Endothelial cell of umbilical vein (primary cell): ENCODE measurements at regions not wholly inside any gene's neighbourhood (a gene's known extent, or its start where the extent isn't known, plus 50 kb on each side); places are given as distances from the start of the nearest gene placed in this dataset.

Experiments used
- BruUV-seq: library from RNA; stranded (reverse); fragments of 400-500 nt; replicated peaks from 2 replicates; lab custom pipeline; 2021; lab: Mats Ljungman, UMichigan
- CTCF ChIA-PET: fragments of 300-600, 350-600 bp; sonication (Branson Sonifier 250); formaldehyde crosslinking; loops from one replicate; lab custom pipeline; 2021; ENCODE audit warnings: antibody characterized with exemption, inconsistent platforms; lab: Charles Lee
- POLR2A ChIA-PET: fragments of 300-600, 350-600 bp; sonication (Branson Sonifier 250); formaldehyde crosslinking; loops from one replicate; lab custom pipeline; 2021; ENCODE audit warnings: antibody characterized with exemption, inconsistent platforms; lab: Charles Lee
- DNase-seq: peaks from one replicate; pipeline ENCODE4 v3.0.0-alpha.2; 2011; ENCODE audit warnings: low read depth, low spot score
- FAIRE-seq: peaks from 2 replicates; lab custom pipeline; 2011; peaks lifted over from hg19 to GRCh38; lab: Jason Lieb, UNC
- H2AFZ ChIP-seq: 2 replicates; pipeline ENCODE4 v1.6.0; 2012; ENCODE audit warnings: low read depth, low read length, control low read depth, inconsistent platforms
- H3K27ac ChIP-seq: 2 replicates; pipeline ENCODE4 v1.5.1; 2011; ENCODE audit warnings: low read depth, mild to moderate bottlenecking, control low read depth, low read length, moderate library complexity; ENCODE audit not compliant: insufficient read depth
- H3K27me3 ChIP-seq, 2 experiments: 2 replicates each; pipeline versions ENCODE4 v1.6.0 to v1.6.1; 2011; ENCODE audit warnings: low read length in 2 of 2, mixed read lengths in 1 of 2; ENCODE audit not compliant: control insufficient read depth in 2 of 2, insufficient read depth in 2 of 2
- H3K36me3 ChIP-seq, 2 experiments: 2 replicates in 1 of 2; 3 replicates in 1 of 2; pipeline ENCODE4 v1.5.1; 2011; ENCODE audit warnings: low read length in 2 of 2, mild to moderate bottlenecking in 1 of 2, moderate library complexity in 1 of 2; ENCODE audit not compliant: control insufficient read depth in 2 of 2, insufficient read depth in 2 of 2; ENCODE audit errors: extremely low read depth in 1 of 2
- H3K4me1 ChIP-seq: 3 replicates; pipeline ENCODE4 v1.5.1; 2011; ENCODE audit warnings: mild to moderate bottlenecking, low read length; ENCODE audit not compliant: control insufficient read depth, insufficient read depth; ENCODE audit errors: extremely low read depth
- H3K4me2 ChIP-seq: 2 replicates; pipeline ENCODE4 v1.6.1; 2011; ENCODE audit warnings: low read length, control low read depth, mixed read lengths; ENCODE audit not compliant: insufficient read depth
- H3K4me3 ChIP-seq, 3 experiments: fragments of 200-600 bp in 1 of 3; sonication (generic), shearing (Covaris generic) in 1 of 3; replicated peaks in 1 of 3; 2 replicates each; pipeline ENCODE4 v1.5.1; 2011 to 2016; ENCODE audit warnings: control low read depth in 3 of 3, low read length in 3 of 3, mild to moderate bottlenecking in 2 of 3, inconsistent platforms in 1 of 3, low read depth in 1 of 3, moderate library complexity in 1 of 3; ENCODE audit not compliant: insufficient read depth in 1 of 3
- H3K79me2 ChIP-seq: 2 replicates; pipeline ENCODE4 v1.6.0; 2012; ENCODE audit warnings: low read length, inconsistent platforms; ENCODE audit not compliant: control insufficient read depth, insufficient read depth
- H3K9ac ChIP-seq: replicated peaks from 2 replicates; pipeline ENCODE3; 2011; ENCODE audit warnings: low read length, control low read depth; ENCODE audit not compliant: insufficient read depth; ENCODE audit errors: extremely low read depth
- H3K9me1 ChIP-seq: replicated peaks from 3 replicates; pipeline ENCODE4 v1.6.0; 2011; ENCODE audit warnings: mild to moderate bottlenecking, low read length; ENCODE audit not compliant: control insufficient read depth, insufficient read depth; ENCODE audit errors: extremely low read depth
- H3K9me3 ChIP-seq: replicated peaks from 2 replicates; pipeline ENCODE4 v1.5.1; 2012; ENCODE audit warnings: low read length, inconsistent platforms; ENCODE audit not compliant: control insufficient read depth, insufficient read depth
- H4K20me1 ChIP-seq: replicated peaks from 2 replicates; pipeline ENCODE3; 2011; ENCODE audit warnings: mild to moderate bottlenecking, low read length; ENCODE audit not compliant: control insufficient read depth, insufficient read depth; ENCODE audit errors: extremely low read depth
- CTCF ChIP-seq, 2 donors: IDR thresholded peaks; 1 replicate in 1 of 2; 2 replicates in 1 of 2; pipeline ENCODE4 v1.5.1; 2011; ENCODE audit warnings: low read length in 2 of 2, mild to moderate bottlenecking in 2 of 2, moderate library complexity in 2 of 2, control low read depth in 1 of 2, inconsistent platforms in 1 of 2, low read depth in 1 of 2; ENCODE audit not compliant: insufficient read depth in 1 of 2; ENCODE audit errors: extremely low read depth in 1 of 2
- EZH2 ChIP-seq: IDR thresholded peaks from 2 replicates; pipeline ENCODE4 v1.6.1; 2012; ENCODE audit warnings: borderline replicate concordance, low read depth, mild to moderate bottlenecking, moderate library complexity, low read length, inconsistent platforms; ENCODE audit not compliant: severe bottlenecking
- FOS ChIP-seq: IDR thresholded peaks from 2 replicates; pipeline ENCODE4 v1.6.1; 2011; ENCODE audit warnings: mild to moderate bottlenecking, low read length, moderate library complexity, borderline replicate concordance; ENCODE audit not compliant: insufficient read depth
- GATA2 ChIP-seq: IDR thresholded peaks from 2 replicates; pipeline ENCODE4 v1.7.0; 2011; ENCODE audit warnings: low read depth, mild to moderate bottlenecking, moderate library complexity, mixed read lengths, low read length; ENCODE audit not compliant: insufficient read length, insufficient read depth
- JUN ChIP-seq: IDR thresholded peaks from 2 replicates; pipeline ENCODE4 v1.6.1; 2011; ENCODE audit warnings: borderline replicate concordance, low read depth; ENCODE audit not compliant: insufficient read length, insufficient read depth
- MAX ChIP-seq: IDR thresholded peaks from 2 replicates; pipeline ENCODE4 v1.6.1; 2011; ENCODE audit not compliant: insufficient read depth, insufficient read length
- MYC ChIP-seq: IDR thresholded peaks from one replicate; pipeline ENCODE4 v1.6.1; 2011; ENCODE audit warnings: mild to moderate bottlenecking, low read depth, low read length
- POLR2A ChIP-seq: IDR thresholded peaks from 2 replicates; pipeline ENCODE4 v1.6.1; 2012; ENCODE audit warnings: low read depth, mild to moderate bottlenecking, control low read depth, low read length
- POLR2AphosphoS5 ChIP-seq: IDR thresholded peaks from 2 replicates; pipeline ENCODE4 v1.6.1; 2012; ENCODE audit warnings: low read depth, mild to moderate bottlenecking, control low read depth, low read length, moderate library complexity; ENCODE audit not compliant: insufficient read depth
- dilution Hi-C: fragments of 300-500 bp; cut with MboI; formaldehyde crosslinking; loops from one replicate; pipeline ENCODE4 v1.15.0; 2019; ENCODE audit warnings: low sequenced_read_pairs; ENCODE audit not compliant: extremely low pct_ligation_motif_present
- intact Hi-C: fragments of 100-400 bp; cut with micrococcal nuclease; formaldehyde crosslinking; loops from one replicate; pipeline ENCODE4 v1.10.0; 2022

GRCh38 chr2:160741271-160741670, 247.7 kb upstream of the RBMS1 start:
- dilution Hi-C loops, result no loop called here
- Histone ChIP-seq H3K4me2 (no peak overlapping the region), H3K27ac (no peak overlapping the region), H2AFZ (no peak overlapping the region), H3K79me2 (no peaks in the 10 kb centered on the region), H3K36me3 (no peaks in the 10 kb centered on the region), H3K4me1 (peaks cover 22% of the 10 kb centered on the region), H3K9me1 (no peaks in the 10 kb centered on the region), H3K9ac (no peak overlapping the region), H3K4me3 (no peak overlapping the region), H3K9me3 (no peaks in the 10 kb centered on the region), H3K27me3 (no peaks in the 10 kb centered on the region), H4K20me1 (no peaks in the 10 kb centered on the region)
- ChIA-PET CTCF (interaction anchor here (0.9 kb wide), 1 partner anchor 92 kb away, joined by 3 read pairs; no protein-coding TSS in a partner anchor), POLR2A (no interaction called here)
- FAIRE-seq (no peak), DNase-seq (no peak)
- no TSS peak for BruUV-seq
- TF ChIP-seq POLR2A, result no peak
- no peak for TF ChIP-seq FOS
- no peak for TF ChIP-seq EZH2
- TF ChIP-seq CTCF (IDR thresholded peaks at IDR 0.05; ENCODE audit: extremely low read depth in 1 of 2, insufficient read depth in 1 of 2, low read depth in 1 of 2, low read length in 2 of 2), result no peak
- no peak for TF ChIP-seq JUN
- TF ChIP-seq GATA2, result no peak
- no peak for TF ChIP-seq MYC
- TF ChIP-seq MAX, result no peak
- TF ChIP-seq POLR2AphosphoS5, result no peak
- intact Hi-C loops, result no loop called here
